ENCODE measurements at regions not wholly inside any gene's neighbourhood (a gene's known extent, or its start where the extent isn't known, plus 50 kb on each side); places are given as distances from the start of the nearest gene placed in this dataset.
"Not testable (repeated sequence)": the region's sequence is repeated elsewhere in the genome, so short reads cannot be mapped to it uniquely, and the experiment has no call there.

DNA sequence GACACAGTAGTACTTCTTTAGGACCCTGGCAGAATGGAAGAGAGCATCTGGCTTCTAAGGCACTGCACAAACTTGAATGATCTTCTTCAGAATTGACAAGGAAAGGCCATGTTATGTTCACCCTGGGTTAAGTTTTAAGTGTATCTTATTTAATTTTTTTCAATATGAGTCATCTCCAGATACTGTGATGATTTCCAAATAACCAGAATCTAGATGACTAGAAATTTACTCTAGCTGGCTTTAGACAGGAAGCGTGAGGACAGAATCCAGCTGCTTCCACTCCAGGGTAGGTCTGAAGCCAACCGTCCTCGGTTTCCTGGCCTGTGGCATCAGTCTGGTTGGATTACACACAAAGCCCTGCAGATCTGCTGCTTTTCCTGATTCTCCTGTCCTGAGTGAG, 370.5 kb downstream of the BCL2L11 start:
- H3K4me3 ChIP-seq (ENCODE audit: control insufficient read depth, low read depth, low read length); DNase-seq (ENCODE audit: low read depth): not testable (repeated sequence)

DNA sequence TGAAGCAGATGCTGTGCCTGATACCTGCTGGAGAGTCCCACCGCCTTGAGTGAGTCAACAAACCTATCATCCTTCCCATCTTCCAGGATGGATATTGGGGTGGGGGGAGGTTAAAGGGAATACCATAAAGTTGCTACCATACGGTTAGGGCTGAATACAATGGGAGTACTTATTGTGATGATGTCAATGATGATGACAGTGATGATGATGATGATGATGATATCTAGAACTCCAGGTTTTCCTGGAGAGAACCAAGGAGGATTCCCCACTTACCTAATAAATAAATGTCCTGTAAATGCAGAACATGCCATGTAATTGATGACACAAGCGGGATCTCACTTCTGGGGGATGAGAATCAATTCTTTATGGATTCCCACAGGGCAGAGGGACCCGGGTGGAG, 370.9 kb downstream of the BCL2L11 start:
- H3K4me3 ChIP-seq (ENCODE audit: control insufficient read depth, low read depth, low read length); DNase-seq (ENCODE audit: low read depth): not testable (repeated sequence)

DNA sequence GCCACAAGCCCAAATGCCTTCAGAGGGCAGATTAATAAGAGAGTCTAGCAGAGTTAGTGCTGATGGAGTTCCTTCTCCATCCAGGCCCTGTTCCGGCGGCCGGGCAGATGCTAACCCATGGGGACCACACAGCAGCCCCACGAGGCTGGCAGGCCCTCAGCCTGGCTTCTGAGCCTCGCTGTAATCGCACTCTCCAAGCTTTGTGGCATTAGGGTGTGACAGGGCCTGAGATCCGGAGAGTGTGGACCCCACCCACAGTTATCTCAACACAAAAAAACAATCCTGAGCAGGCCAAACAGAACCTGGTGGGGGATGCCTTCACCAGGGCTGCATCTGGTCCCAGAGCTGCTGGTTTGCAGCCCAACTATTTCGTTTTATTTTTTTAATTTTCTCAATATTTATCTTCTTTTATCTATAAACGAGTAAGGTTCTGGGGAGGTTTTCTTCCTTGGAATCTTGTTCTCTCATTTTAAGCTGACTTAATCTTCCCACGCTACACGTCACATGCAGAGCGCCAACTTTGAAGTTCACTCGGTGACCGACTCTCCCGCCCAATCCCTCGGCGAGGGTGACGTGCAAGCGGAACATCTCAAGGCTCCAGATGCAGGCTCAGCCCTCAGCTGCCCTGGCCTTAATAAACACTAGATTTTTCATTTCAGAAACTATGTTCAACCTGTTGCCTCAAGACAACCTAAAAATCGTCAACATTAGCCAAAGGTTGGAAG, 372.4 kb downstream of the BCL2L11 start:
- DNase-seq (ENCODE audit: low read depth): peak; percentile 18
- peak overlapping the region; percentile 61 for H3K4me3 ChIP-seq (ENCODE audit: control insufficient read depth, low read depth, low read length)

DNA sequence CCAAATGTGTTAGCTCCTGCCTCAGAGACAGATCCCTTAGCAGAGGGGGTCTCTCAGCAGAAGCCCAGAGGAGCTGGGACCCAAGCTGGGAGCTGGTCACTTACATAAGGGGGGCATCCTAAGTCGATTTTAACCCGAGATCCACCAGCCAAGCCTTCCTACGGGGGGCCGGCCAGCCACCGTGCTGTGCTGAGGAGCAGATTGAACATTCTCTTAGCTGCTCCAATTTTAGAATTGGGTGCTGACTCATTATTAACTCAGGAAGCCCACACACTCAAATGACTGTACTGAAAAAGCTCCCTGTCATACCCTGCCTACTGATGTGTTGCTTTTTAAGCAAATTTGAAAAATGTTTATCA, 373.0 kb downstream of the BCL2L11 start:
- DNase-seq (ENCODE audit: low read depth): not testable (repeated sequence)
- peak overlapping the region; percentile 61 for H3K4me3 ChIP-seq (ENCODE audit: control insufficient read depth, low read depth, low read length)

- not testable (repeated sequence) for DNase-seq (ENCODE audit: low read depth)
- peak overlapping the region; percentile 51 for H3K4me3 ChIP-seq (ENCODE audit: control insufficient read depth, low read depth, low read length)
Observed at GRCh38 chr2:111494288-111494980, 373.7 kb downstream of the BCL2L11 start.

DNA sequence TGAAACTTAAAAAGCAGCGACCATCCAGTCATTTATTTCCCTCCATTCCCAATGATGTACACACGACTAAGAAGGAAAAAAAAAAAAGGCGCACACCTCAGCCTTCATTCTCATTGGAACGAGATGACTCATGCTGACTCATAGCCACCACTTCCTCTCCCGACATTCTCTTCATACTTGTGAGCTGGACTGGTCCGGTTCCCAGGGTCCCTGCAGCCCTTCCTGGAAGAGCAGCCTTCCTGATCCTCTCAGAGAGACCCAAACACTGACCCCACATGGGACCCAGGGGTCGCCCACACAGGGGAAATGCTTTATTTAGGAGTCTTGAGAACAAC, 374.2 kb downstream of the BCL2L11 start:
- DNase-seq (ENCODE audit: low read depth): not testable (repeated sequence)
- peak overlapping the region; percentile 51 for H3K4me3 ChIP-seq (ENCODE audit: control insufficient read depth, low read depth, low read length)

- DNase-seq (ENCODE audit: low read depth): peak; percentile 33
- not testable (repeated sequence) for H3K4me3 ChIP-seq (ENCODE audit: control insufficient read depth, low read depth, low read length)
Observed at GRCh38 chr2:111495636-111496035, 374.9 kb downstream of the BCL2L11 start.

- peak; percentile 67 for DNase-seq (ENCODE audit: low read depth)
- H3K4me3 ChIP-seq (ENCODE audit: control insufficient read depth, low read depth, low read length): not testable (repeated sequence)
Observed at GRCh38 chr2:111496176-111496575, 375.5 kb downstream of the BCL2L11 start.

DNA sequence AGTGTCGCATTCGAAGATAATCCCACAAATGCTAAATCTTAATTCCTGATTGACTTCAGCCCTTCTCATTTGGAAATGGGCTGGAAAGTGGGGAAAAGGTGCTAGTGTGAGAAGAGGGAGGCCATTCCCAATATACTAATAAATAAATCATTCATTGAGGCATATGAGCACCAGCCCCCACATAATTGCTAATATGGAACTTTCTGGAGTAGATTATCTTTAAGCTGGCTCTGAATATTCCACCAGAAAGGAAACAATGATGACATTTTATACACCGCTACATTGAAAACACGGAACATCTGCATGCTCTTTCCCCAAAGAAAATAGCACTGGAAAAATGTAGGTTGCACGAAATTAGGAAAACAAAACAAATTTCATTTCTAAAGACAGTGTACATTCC, 376.1 kb downstream of the BCL2L11 start:
- H3K4me3 ChIP-seq (ENCODE audit: control insufficient read depth, low read depth, low read length); DNase-seq (ENCODE audit: low read depth): not testable (repeated sequence)

- peak; percentile 68 for DNase-seq (ENCODE audit: low read depth)
- H3K4me3 ChIP-seq (ENCODE audit: control insufficient read depth, low read depth, low read length): not testable (repeated sequence)
Observed at GRCh38 chr2:111497270-111497669, 376.6 kb downstream of the BCL2L11 start.

- not testable (repeated sequence) for H3K4me3 ChIP-seq (ENCODE audit: control insufficient read depth, low read depth, low read length); DNase-seq (ENCODE audit: low read depth)
Observed at GRCh38 chr2:111500536-111501062, 379.9 kb downstream of the BCL2L11 start.

DNA sequence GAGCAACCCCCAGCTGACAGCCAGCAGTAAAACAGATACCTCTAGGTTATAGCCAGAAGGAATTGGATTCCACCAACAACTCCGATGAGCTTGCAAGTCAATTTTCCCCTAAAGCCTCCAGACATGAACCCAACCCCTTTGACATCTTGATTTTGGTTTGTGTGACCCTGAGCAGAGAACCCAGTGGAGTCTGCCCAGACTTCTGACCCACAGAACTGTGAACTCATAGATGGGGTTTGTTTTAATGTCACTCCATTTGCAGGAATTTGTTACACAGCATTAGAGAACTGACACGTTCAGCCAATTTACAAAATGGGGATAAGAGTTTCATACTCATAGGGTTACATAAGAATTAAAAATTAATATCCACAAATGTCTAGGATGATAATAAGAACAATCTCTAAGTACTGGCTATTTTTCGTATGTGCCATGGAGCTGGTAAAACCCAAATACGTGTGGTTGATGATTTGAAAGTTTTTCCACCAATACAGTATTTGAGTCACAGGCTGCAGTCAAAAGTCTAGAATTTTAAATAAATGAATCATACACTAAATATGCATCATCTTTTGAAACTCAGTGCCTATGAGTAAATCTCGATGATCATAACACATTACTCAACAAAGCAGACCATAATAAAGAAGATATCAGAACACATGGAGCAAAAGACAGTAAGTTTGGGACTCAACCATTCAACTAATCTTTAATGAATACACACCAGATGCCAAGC, 380.0 kb downstream of the ANAPC1 start:
- not testable (repeated sequence) for H3K4me3 ChIP-seq (ENCODE audit: control insufficient read depth, low read depth, low read length)
- DNase-seq (ENCODE audit: low read depth): peak; percentile 19

DNA sequence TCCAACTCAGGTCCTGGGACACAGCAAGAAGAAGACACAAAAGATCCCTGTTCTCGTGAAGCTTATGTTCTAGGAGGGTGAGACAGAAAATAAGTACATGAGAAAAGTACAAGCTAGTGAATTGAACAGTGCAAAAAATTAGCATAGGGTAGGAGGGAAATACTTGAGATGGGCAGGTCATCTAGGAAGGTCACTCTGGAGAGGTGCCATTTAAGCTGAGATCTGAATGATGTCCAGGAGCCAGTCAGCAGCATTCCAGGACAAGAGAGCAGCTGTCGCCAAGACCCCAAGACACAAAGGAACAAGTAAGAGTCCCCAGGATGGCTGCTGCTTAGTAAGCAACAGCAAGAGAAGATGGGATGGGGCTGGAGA, 379.4 kb downstream of the ANAPC1 start:
- H3K4me3 ChIP-seq (ENCODE audit: control insufficient read depth, low read depth, low read length): not testable (repeated sequence)
- peak; percentile 23 for DNase-seq (ENCODE audit: low read depth)

GRCh38 chr2:111505267-111505666, 378.7 kb downstream of the ANAPC1 start:
- H3K4me3 ChIP-seq (ENCODE audit: control insufficient read depth, low read depth, low read length); DNase-seq (ENCODE audit: low read depth): not testable (repeated sequence)

DNA sequence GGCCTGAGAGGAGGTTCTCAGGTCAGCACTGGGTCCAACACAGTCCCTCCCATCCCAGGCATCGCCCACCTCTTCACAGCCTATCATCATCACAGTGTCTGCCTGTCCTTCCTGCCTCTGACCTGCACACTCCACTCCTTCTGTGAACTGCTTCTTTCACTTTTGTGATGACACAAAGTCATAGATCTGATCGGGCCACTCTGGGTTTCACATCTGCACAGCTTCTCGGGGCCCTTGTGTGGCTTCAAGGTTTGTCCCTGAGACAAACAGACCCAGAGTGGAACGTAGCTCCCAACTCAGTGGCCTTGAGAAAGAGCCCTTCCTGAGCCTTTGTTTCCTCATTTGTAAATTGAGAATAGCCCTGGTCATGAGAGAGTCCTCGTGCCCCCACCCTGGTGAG, 377.1 kb downstream of the ANAPC1 start:
- not testable (repeated sequence) for DNase-seq (ENCODE audit: low read depth)

GRCh38 chr2:111509225-111509869, 374.6 kb downstream of the ANAPC1 start:
- not testable (repeated sequence) for H3K4me3 ChIP-seq (ENCODE audit: control insufficient read depth, low read depth, low read length)
- peak; percentile 24 for DNase-seq (ENCODE audit: low read depth)

More for the DNA sequence above, 377.1 kb downstream of the ANAPC1 start:
- not testable (repeated sequence) for H3K4me3 ChIP-seq (ENCODE audit: control insufficient read depth, low read depth, low read length)

- not testable (repeated sequence) for H3K4me3 ChIP-seq (ENCODE audit: control insufficient read depth, low read depth, low read length); DNase-seq (ENCODE audit: low read depth)
Observed at GRCh38 chr2:111510384-111510783, 373.6 kb downstream of the ANAPC1 start.

DNA sequence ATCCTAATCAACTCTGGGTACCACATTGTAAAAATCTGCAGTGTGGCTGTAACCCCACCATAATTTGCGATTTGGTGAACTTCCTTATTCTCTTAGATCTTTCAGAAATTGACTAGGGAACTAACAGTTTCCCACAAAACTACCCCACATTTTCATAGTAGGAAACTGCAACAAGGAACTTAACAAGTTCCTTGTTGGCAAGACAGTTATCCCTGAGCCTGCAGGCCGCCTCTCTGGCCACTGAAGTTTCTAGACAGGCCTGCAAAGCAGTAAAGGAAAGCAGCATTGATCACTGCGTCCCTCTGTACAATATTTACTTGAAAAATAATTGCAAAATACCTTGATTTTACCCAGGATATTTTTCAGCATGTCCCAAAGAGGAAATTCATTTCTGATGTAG, 372.9 kb downstream of the ANAPC1 start:
- DNase-seq (ENCODE audit: low read depth); H3K4me3 ChIP-seq (ENCODE audit: control insufficient read depth, low read depth, low read length): not testable (repeated sequence)

GRCh38 chr2:111512378-111512777, 371.6 kb downstream of the ANAPC1 start:
- DNase-seq (ENCODE audit: low read depth); H3K4me3 ChIP-seq (ENCODE audit: control insufficient read depth, low read depth, low read length): not testable (repeated sequence)

All from fibroblast of mammary gland (primary cell).